ENCODE measurements at regions not wholly inside any gene's neighbourhood (a gene's known extent, or its start where the extent isn't known, plus 50 kb on each side); places are given as distances from the start of the nearest gene placed in this dataset.

DNA sequence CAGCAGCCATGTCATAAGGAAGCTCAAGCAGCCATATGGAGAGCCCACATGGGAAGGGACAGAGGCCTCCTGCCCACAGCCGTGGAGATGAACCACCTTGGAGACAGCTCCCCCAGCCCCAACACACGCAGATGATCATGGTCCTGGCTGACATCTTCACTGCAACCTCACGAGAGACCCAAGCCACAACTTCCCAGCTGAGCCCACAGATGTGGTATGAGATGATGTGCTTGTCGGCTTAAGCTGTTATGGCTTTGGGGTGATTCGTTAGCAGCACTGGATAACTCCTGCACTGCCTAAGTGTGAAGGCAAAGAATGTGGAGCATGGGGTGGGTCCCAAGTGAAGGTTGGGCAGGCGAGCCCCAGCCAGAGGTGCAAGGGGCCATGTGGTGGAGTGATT, 163.4 kb downstream of the ERCC6L2 start:
- TF ChIP-seq SIN3A (IDR thresholded peaks at IDR 0.05; ENCODE audit: borderline replicate concordance, insufficient read depth, low read length) = no peak
- TF ChIP-seq POLR2AphosphoS5 (IDR thresholded peaks at IDR 0.05; ENCODE audit: low read depth, low read length) = no peak

Measured in PFSK-1 (cell line).